Ovary (tissue), 3 donors: ENCODE measurements at regions not wholly inside any gene's neighbourhood (a gene's known extent, or its start where the extent isn't known, plus 50 kb on each side); places are given as distances from the start of the nearest gene placed in this dataset.

Source experiments
- CTCF ChIP-seq, 3 donors: fragments of 450-650 bp in 2 of 3; fragments of 200-600 bp in 1 of 3; IDR thresholded peaks; one replicate each; pipeline versions ENCODE4 v1.5.1 to v1.8.0; 2016 to 2022; ENCODE audit warnings: antibody characterized with exemption in 3 of 3, mild to moderate bottlenecking in 1 of 3
- EP300 ChIP-seq: sonication (generic); formaldehyde crosslinking; IDR thresholded peaks from one replicate; pipeline ENCODE4 v1.6.1; 2017; ENCODE audit warnings: antibody characterized with exemption
- POLR2A ChIP-seq: fragments of 450-650 bp; IDR thresholded peaks from one replicate; pipeline ENCODE4 v1.6.1; 2017; ENCODE audit warnings: antibody characterized with exemption, mild to moderate bottlenecking, moderate library complexity
- donor health status: DM: no; HTN: no; CAD: no.

GRCh38 chr15:96102631-96103030 is 227.9 kb upstream of the NR2F2 start:
- TF ChIP-seq CTCF (IDR thresholded peaks at IDR 0.05) (no peak), POLR2A (no peak), EP300 (no peak)
